ENCODE measurements at regions not wholly inside any gene's neighbourhood (a gene's known extent, or its start where the extent isn't known, plus 50 kb on each side); places are given as distances from the start of the nearest gene placed in this dataset.

- H3K4me3 ChIP-seq (ENCODE audit: low read depth, low read length) = no peak overlapping the region
- TF ChIP-seq, protein P1, sequence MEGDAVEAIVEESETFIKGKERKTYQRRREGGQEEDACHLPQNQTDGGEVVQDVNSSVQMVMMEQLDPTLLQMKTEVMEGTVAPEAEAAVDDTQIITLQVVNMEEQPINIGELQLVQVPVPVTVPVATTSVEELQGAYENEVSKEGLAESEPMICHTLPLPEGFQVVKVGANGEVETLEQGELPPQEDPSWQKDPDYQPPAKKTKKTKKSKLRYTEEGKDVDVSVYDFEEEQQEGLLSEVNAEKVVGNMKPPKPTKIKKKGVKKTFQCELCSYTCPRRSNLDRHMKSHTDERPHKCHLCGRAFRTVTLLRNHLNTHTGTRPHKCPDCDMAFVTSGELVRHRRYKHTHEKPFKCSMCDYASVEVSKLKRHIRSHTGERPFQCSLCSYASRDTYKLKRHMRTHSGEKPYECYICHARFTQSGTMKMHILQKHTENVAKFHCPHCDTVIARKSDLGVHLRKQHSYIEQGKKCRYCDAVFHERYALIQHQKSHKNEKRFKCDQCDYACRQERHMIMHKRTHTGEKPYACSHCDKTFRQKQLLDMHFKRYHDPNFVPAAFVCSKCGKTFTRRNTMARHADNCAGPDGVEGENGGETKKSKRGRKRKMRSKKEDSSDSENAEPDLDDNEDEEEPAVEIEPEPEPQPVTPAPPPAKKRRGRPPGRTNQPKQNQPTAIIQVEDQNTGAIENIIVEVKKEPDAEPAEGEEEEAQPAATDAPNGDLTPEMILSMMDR (IDR thresholded peaks at IDR 0.05; ENCODE audit: low read depth, low read length, missing control alignments) = no peak
- no peak for DNase-seq (ENCODE audit: low read depth)
Observed at GRCh38 chr16:35754391-35755369, 2295.3 kb downstream of the TP53TG3F start.

DNA sequence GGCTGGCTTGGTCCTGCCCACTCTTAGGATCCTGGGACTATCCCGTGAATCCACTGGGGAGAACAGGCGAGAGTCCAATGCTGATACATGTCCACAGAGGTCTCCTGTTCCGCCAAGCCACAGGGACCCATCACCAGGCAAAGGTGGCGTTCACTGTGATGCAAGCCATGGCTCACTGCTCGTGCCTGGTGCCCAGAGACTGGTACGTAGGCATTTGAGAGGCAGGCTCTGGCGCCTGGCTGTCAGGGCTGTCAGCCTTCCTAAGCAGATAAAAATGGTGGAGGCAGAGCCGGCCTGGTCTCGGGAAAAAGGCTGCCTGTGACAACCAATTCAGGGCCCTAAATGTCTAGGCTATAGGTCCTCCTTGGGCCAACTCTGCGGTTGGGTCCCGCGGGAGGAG lies 2329.0 kb downstream of the TP53TG3F start:
- TF ChIP-seq, protein P1 (IDR thresholded peaks at IDR 0.05; ENCODE audit: low read depth, low read length, missing control alignments) = no peak
- no peak for DNase-seq (ENCODE audit: low read depth)
- no peak overlapping the region for H3K4me3 ChIP-seq (ENCODE audit: low read depth, low read length)

GRCh38 chr16:35792516-35793285 lies 2333.3 kb downstream of the TP53TG3F start:
- TF ChIP-seq, protein P1 (IDR thresholded peaks at IDR 0.05; ENCODE audit: low read depth, low read length, missing control alignments) = no peak
- no peak for DNase-seq (ENCODE audit: low read depth)
- H3K4me3 ChIP-seq (ENCODE audit: low read depth, low read length) = no peak overlapping the region

GRCh38 chr16:35793601-35794000 lies 2334.2 kb downstream of the TP53TG3F start:
- no peak overlapping the region for H3K4me3 ChIP-seq (ENCODE audit: low read depth, low read length)
- TF ChIP-seq, protein P1 (IDR thresholded peaks at IDR 0.05; ENCODE audit: low read depth, low read length, missing control alignments) = no peak
- DNase-seq (ENCODE audit: low read depth) = no peak

- no peak for DNase-seq (ENCODE audit: low read depth)
Observed at GRCh38 chr16:35794896-35795295, 2335.5 kb downstream of the TP53TG3F start.

DNA sequence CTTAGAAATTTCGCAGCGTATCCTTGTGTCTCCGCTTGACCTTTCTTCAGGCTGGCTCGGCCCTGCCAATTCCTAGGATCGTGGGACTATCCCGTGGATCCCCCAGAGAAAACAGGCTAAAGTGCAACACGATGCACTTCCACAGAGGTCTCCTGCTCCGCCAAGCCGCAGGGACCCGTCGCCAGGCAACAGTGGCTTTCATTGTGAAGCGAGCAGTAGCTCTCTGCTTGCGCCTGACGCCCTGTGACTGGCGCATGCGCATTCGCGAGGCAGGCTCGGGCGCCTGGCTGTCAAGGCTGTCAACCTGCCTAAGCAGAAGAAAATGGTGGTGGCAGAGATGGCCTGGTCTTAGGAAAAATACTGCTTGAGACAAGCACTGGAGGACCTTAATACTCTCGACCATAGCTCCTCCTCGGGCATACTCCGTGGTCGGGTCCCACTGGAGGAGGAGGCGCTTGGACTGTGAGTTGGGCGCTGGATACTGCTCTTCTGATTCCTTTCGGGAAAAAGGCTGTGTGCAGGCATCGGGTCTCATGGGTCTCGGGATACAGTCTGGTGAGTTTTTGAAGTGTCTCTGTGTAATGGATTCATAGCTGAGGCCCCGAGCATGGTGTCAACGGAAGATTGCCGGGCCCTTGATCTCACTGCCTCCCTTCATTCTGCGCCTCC lies 2336.1 kb downstream of the TP53TG3F start:
- DNase-seq (ENCODE audit: low read depth) = no peak
- TF ChIP-seq, protein P1 (IDR thresholded peaks at IDR 0.05; ENCODE audit: low read depth, low read length, missing control alignments) = no peak
- no peak overlapping the region for H3K4me3 ChIP-seq (ENCODE audit: low read depth, low read length)

More at GRCh38 chr16:35794896-35795295, 2335.5 kb downstream of the TP53TG3F start:
- TF ChIP-seq, protein P1 (IDR thresholded peaks at IDR 0.05; ENCODE audit: low read depth, low read length, missing control alignments) = no peak
- H3K4me3 ChIP-seq (ENCODE audit: low read depth, low read length) = no peak overlapping the region

Data from GM12864 (cell line).